ENCODE measurements at regions not wholly inside any gene's neighbourhood (a gene's known extent, or its start where the extent isn't known, plus 50 kb on each side); places are given as distances from the start of the nearest gene placed in this dataset.

DNA sequence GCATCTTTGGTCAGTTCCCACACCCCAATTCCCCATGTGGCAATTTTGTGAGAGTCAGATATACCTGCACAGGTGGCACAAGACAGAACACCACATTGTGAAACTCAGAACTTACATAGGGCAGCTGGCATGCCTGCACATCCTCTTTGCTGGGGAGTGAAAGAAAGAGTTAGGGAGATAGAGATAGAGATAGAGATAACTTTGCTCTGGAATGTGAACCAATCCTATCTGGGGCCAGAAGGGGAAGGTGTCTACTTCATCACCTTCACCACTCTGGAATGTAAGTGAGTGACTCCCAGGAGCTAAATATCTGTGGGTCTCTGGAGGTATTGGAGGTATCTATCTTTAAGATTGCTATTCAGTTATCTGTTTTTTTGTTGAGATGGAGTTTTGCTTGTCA, 289.2 kb downstream of the OGFRL1 start:
- TF ChIP-seq, protein P1, sequence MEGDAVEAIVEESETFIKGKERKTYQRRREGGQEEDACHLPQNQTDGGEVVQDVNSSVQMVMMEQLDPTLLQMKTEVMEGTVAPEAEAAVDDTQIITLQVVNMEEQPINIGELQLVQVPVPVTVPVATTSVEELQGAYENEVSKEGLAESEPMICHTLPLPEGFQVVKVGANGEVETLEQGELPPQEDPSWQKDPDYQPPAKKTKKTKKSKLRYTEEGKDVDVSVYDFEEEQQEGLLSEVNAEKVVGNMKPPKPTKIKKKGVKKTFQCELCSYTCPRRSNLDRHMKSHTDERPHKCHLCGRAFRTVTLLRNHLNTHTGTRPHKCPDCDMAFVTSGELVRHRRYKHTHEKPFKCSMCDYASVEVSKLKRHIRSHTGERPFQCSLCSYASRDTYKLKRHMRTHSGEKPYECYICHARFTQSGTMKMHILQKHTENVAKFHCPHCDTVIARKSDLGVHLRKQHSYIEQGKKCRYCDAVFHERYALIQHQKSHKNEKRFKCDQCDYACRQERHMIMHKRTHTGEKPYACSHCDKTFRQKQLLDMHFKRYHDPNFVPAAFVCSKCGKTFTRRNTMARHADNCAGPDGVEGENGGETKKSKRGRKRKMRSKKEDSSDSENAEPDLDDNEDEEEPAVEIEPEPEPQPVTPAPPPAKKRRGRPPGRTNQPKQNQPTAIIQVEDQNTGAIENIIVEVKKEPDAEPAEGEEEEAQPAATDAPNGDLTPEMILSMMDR (IDR thresholded peaks at IDR 0.05) = no peak
- no peak for TF ChIP-seq POLR2A (IDR thresholded peaks at IDR 0.05)

All from uterus (tissue), 2 donors.